ENCODE measurements at regions not wholly inside any gene's neighbourhood (a gene's known extent, or its start where the extent isn't known, plus 50 kb on each side); places are given as distances from the start of the nearest gene placed in this dataset.

GRCh38 chr2:163011000-163011399 is 172.4 kb upstream of the KCNH7 start:
- TF ChIP-seq CTCF (IDR thresholded peaks at IDR 0.05): no peak
- TF ChIP-seq POLR2A (IDR thresholded peaks at IDR 0.05): no peak
- no peaks in the 10 kb centered on the region for H3K4me1 ChIP-seq
- no peak overlapping the region for H3K27ac ChIP-seq
- no peak for DNase-seq
- H3K4me3 ChIP-seq: no peak overlapping the region
- H3K36me3 ChIP-seq (ENCODE audit: low read depth, missing control alignments): no peaks in the 10 kb centered on the region
- H3K27me3 ChIP-seq: no peaks in the 10 kb centered on the region
- no peaks in the 10 kb centered on the region for H3K9me3 ChIP-seq
- intact Hi-C loops (cut with DNase I; ENCODE audit: low total_unique reads): no loop called here
- 77 to 87% methylated on average over 1 of the region's 1 CpG for WGBS, 2 donors

- Histone ChIP-seq H3K27me3 (no peaks in the 10 kb centered on the region), H3K27ac (no peak overlapping the region)
- 88 to 96% methylated on average over 2 of the region's 2 CpGs for WGBS, 2 donors
These were observed 170.1 kb upstream of the KCNH7 start for GRCh38 chr2:163008642-163009041.

GRCh38 chr2:162994718-162995117 is 156.2 kb upstream of the KCNH7 start:
- Histone ChIP-seq H3K9me3 (no peaks in the 10 kb centered on the region), H3K4me3 (no peak overlapping the region), H3K36me3 (ENCODE audit: low read depth, missing control alignments) (no peaks in the 10 kb centered on the region), H3K4me1 (peaks cover 4% of the 10 kb centered on the region), H3K27me3 (no peaks in the 10 kb centered on the region), H3K27ac (no peak overlapping the region)
- intact Hi-C loops (cut with DNase I; ENCODE audit: low total_unique reads): no loop called here
- TF ChIP-seq POLR2A (IDR thresholded peaks at IDR 0.05) (no peak), CTCF (IDR thresholded peaks at IDR 0.05) (no peak)
- DNase-seq: no peak

More at GRCh38 chr2:163008642-163009041, 170.1 kb upstream of the KCNH7 start:
- no peaks in the 10 kb centered on the region for H3K36me3 ChIP-seq (ENCODE audit: low read depth, missing control alignments)
- H3K4me1 ChIP-seq: no peaks in the 10 kb centered on the region
- H3K4me3 ChIP-seq: no peak overlapping the region
- H3K9me3 ChIP-seq: no peaks in the 10 kb centered on the region
- intact Hi-C loops (cut with DNase I; ENCODE audit: low total_unique reads): no loop called here
- DNase-seq: no peak
- no peak for TF ChIP-seq POLR2A (IDR thresholded peaks at IDR 0.05)
- no peak for TF ChIP-seq CTCF (IDR thresholded peaks at IDR 0.05)

- no peak overlapping the region for H3K4me3 ChIP-seq
- H3K36me3 ChIP-seq (ENCODE audit: low read depth, missing control alignments): no peaks in the 10 kb centered on the region
- H3K27me3 ChIP-seq: no peaks in the 10 kb centered on the region
- H3K4me1 ChIP-seq: peaks cover 4% of the 10 kb centered on the region
- H3K27ac ChIP-seq: no peak overlapping the region
- intact Hi-C loops (cut with DNase I; ENCODE audit: low total_unique reads): no loop called here
- TF ChIP-seq CTCF (IDR thresholded peaks at IDR 0.05): no peak
- no peak for TF ChIP-seq POLR2A (IDR thresholded peaks at IDR 0.05)
- no peaks in the 10 kb centered on the region for H3K9me3 ChIP-seq
- WGBS, 2 donors: 73 to 89% methylated on average over 3 of the region's 3 CpGs
- DNase-seq: no peak
These were observed 154.3 kb upstream of the KCNH7 start for GRCh38 chr2:162992828-162993227.

GRCh38 chr2:162989507-162989906 is 150.9 kb upstream of the KCNH7 start:
- H3K4me1 ChIP-seq: no peaks in the 10 kb centered on the region
- intact Hi-C loops (cut with DNase I; ENCODE audit: low total_unique reads): no loop called here
- TF ChIP-seq POLR2A (IDR thresholded peaks at IDR 0.05) (no peak), CTCF (IDR thresholded peaks at IDR 0.05) (peak in 1 of 3 experiments; percentile 13)
- H3K4me3 ChIP-seq: no peak overlapping the region
- WGBS, 2 donors: 45 to 48% methylated on average over 3 of the region's 3 CpGs
- H3K9me3 ChIP-seq: no peaks in the 10 kb centered on the region
- no peaks in the 10 kb centered on the region for H3K36me3 ChIP-seq (ENCODE audit: low read depth, missing control alignments)
- no peak overlapping the region for H3K27ac ChIP-seq
- DNase-seq: no peak
- no peaks in the 10 kb centered on the region for H3K27me3 ChIP-seq
